GM19043 (cell line): ENCODE measurements at regions not wholly inside any gene's neighbourhood (a gene's known extent, or its start where the extent isn't known, plus 50 kb on each side); places are given as distances from the start of the nearest gene placed in this dataset.
"Not testable (repeated sequence)": the region's sequence is repeated elsewhere in the genome, so short reads cannot be mapped to it uniquely, and the experiment has no call there.

Experiments used
- ATAC-seq: cut with Tn5 transposase; IDR thresholded peaks from one replicate; pipeline ENCODE4 v1.9.1; 2021; ENCODE audit warnings: low read depth; ENCODE audit not compliant: unreplicated experiment

DNA sequence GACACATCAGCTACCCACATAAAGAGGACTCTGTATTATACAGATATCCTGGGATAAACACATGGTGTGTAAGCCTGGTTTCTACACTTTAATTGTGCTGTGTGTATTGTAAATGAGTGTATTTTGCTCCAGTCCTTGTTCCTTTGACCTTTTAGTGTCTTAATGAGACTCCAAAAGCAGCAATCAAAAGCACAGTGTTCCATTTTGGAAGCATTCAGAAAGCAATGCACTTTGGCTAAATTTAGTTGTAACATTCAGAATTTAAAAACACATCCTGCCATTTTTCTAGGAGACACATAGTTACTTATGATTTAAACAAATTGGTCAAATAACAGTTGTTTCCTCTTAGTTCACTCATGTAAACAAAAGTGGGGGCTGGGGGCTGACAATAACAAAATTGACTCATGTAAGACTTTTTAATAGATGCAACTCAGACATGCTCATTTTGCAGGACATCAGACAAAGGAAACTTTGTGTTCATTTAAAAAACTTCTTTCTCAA, 122.2 kb downstream of the GPR37 start:
- no peak for ATAC-seq

- no peak for ATAC-seq
Observed at GRCh38 chr7:124635416-124635815, 130.2 kb downstream of the GPR37 start.

DNA sequence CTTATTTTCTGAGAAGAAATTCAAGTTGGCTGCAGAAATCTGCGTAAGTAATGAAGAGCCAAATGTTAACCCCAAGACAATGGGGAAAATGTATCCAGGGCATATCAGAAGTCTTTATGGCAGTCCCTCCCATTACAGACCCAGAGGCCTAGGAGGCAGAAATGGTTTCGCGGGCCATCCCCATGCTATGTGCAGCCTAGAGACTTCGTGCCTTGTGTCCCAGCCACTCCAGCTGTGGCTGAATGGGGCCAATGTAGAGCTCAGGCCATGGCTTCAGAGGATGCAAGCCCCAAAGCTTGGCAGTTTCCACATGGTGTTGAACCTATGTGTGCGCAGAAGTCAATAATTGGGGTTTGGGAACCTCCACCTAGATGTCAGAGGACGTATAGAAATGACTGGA, 131.9 kb downstream of the GPR37 start:
- no peak for ATAC-seq

DNA sequence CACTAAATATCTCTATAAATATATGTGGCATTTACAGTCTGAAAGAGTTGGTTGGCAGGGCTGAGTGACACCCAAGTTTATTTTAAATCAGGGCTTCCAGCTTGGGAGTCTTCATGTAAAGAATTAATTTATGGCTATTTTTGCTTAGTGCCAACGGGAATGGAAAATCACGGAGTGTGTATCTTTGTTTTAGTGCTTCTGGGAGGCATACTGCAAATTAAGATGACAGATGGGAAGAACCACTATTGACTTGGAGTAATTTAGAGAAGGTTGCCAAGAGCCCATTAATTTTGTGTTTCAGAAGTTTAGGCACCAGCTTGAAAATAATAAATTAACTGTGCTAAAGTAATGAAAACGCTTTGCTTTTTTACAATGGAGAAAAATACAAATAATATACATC, 135.2 kb downstream of the GPR37 start:
- no peak for ATAC-seq

- ATAC-seq, result no peak
Observed at GRCh38 chr7:124618871-124619270, 146.7 kb downstream of the GPR37 start.

- not testable (repeated sequence) for ATAC-seq
Observed at GRCh38 chr7:124618051-124618450, 147.5 kb downstream of the GPR37 start.

DNA sequence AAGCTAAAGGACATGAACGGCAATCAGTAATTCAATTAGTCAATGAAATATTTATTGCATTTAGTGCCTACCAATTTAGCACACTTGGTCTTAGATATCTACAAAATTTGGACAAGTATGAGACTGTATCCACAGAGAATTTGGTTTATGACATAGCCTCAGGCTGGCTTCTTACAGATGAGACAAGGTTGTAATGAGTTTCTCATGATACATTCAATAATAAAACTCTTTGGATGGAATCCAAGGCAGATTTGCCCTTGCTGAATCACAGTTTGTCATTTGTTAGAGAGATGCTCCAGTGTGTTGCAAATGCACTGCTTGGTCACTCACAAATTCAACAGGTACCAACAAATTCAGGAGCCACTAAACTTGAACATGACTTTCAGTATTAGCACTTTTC, 162.5 kb downstream of the GPR37 start:
- ATAC-seq, result no peak

DNA sequence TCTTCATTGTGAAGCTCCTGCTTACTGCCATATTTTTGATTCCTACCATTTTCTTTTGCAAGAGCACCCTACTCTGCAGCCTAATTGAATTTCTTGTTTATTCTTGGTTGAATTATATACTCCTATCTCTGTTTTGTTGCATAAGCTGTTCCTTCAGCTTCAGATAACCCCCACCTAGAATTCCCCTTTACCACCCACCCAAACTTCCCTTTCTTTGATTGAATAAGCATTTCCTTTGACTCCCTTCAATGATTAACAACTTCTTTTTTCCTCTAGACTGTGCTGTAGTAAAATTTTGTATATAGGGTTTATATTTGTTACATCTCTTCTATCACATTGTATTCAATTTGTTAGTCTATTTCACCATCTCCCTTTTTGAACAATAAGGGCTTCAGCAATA, 168.1 kb downstream of the GPR37 start:
- ATAC-seq, result no peak

DNA sequence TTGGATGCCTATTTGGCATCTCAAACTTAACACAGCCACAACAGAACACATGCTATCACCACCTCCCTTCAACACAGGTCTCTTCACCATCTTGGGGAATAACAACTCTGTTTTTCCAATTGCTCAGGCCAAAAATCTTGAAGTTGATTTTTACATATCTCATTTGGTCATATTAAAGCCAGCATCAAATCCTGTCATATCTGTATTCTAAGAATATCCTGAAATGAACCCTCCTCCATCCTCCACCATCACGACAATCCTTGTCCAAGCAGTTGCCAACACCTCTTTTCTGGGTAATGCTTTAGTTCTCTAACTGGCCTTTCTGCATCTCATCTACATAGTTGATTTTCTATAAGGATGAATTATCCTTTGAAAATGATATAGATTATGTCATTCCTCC, 168.7 kb downstream of the GPR37 start:
- ATAC-seq, result no peak

DNA sequence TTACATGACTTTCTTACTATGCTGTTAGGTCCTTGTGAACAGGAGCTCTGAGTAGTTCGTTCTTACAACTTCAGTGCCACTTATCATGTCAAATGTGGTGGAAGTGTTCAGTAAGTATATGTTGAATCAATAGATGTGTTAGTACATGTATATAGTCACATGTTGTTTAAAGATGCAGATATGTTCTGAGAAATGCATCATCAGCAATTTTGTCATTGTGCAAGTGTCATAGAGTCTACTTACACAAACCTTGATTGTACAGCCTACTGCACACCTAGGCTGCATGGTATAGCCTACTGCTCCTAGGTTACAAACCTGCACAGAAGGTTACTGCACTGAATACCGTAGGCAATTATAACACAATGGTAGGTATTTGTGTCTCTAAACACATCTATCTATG, 174.8 kb downstream of the GPR37 start:
- no peak for ATAC-seq

DNA sequence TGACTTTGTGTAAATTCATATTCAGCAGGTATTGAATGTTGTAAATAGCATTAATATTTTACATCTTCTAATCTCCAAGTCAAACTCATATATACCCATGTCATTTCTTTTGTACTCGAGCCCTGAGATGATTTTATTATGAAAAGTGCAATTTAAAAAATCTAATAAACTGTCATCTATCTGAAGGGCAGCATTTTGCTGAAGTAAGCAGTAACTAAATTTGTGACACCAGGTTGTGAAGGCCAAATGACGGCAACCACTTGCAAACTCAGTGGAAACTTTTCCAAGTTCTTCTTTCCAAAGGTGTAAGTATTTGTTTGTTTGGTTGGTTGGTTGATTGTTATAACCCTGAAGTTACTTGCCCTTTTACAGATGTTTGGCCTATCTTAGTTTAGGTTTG, 188.3 kb downstream of the GPR37 start:
- ATAC-seq, result no peak

- ATAC-seq, result no peak
Observed at GRCh38 chr7:124575176-124575575, 190.4 kb downstream of the GPR37 start.

- ATAC-seq, result no peak
Observed at GRCh38 chr7:124570558-124570957, 195.0 kb downstream of the GPR37 start.

DNA sequence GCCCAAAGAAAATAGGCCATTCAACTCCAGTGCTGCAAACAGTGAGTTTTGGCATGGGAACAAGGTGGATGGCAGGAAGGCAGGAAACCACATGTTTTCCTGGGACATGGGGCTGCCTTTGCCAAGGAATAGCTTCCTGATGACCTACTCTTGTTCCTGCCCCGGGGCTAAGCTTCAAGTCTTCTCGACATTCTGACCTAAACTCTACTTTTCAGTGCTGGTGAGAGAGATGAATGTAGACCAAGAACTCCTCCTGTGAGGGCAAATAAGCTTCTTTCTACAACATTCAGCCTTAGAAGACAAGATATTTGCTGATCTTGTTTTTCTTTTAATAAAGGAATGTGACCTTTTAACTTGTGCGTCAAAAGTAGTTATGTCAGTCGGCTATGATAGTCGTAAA, 199.0 kb downstream of the GPR37 start:
- no peak for ATAC-seq

GRCh38 chr7:124557587-124557986, 208.0 kb downstream of the GPR37 start:
- ATAC-seq, result no peak

DNA sequence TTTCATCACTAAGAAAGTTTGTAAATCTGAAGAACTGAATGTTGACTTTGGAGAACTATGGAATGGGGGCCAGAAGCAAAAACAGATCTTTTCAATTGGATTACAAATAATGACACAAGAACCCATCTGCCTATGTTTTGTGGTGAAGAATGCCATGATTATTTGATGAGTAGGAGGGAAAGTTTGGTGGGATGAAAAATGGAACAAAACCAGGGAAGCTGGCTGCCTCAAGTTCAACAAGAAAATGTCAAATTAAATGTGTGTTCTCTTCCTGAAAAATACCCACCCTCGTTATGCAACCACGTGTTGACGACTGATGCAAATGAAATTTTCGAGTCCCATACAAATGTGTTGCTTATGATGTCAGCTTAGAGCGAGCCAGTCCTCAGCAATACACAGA, 208.5 kb downstream of the GPR37 start:
- no peak for ATAC-seq

DNA sequence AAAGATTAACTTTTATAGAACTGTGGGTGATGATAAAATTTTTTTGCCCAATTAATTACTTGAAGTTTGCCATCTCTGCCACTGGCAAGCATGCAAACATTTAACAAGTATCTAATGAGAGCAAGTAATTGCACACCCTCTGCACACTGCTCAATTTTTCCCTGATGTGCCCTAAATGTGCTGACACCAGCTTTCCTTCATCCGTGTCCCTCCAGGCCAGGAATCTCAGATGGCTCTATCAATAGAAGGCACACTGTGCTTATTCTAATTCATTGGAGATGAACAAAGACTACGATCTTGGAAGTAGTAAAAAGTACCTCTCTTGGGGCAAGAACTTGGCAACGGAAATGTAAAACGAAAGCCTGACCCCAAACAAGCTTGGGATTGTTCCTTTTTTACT, 212.1 kb downstream of the GPR37 start:
- ATAC-seq, result no peak

- no peak for ATAC-seq
Observed at GRCh38 chr7:124552217-124552616, 213.4 kb downstream of the GPR37 start.

DNA sequence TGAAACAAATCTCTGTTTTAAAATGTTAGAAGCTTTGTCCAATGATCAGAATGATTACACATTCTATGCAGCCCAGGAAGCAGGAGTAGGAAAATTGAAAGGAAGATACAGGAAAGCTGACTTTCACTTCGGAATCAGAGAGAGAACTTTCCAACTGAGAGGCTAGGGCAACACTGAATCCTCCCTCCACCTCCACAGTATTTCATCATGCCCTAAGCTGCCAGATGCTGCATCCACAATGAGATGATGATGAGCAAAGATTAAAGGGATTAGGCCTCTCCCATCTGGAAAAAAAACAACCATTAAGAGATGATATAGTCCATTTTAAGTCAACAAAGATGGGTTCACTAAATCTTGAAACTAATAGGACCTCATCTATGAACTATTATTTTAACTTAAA, 215.6 kb downstream of the GPR37 start:
- ATAC-seq, result no peak

DNA sequence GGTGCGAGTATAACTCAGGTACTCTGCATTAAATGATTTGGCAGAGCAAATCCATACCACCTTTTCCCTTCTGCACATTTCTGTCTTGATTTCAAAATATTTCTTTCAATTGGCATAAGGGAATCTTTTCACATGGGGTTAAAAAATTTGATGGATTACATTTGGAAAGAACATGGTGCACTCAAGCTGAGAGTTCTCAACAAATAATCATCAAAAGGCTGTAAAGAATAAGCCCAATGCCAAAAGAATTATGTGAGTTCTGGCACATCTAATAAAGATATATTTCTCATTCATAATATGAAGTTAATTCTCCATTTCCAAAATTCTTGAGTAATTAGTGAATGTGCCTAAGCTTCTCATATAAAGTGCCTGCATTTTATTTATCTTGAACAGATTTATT, 223.1 kb downstream of the GPR37 start:
- ATAC-seq, result no peak

- ATAC-seq, result no peak
Observed at GRCh38 chr7:124536156-124536762, 229.3 kb downstream of the GPR37 start.

GRCh38 chr7:124532166-124532565, 233.4 kb downstream of the GPR37 start:
- ATAC-seq, result no peak

GRCh38 chr7:124516911-124517310, 248.7 kb downstream of the GPR37 start:
- no peak for ATAC-seq
